DMS114 treated with DMSO at 0.1 percent for 48 hours (cell line): ENCODE measurements at regions not wholly inside any gene's neighbourhood (a gene's known extent, or its start where the extent isn't known, plus 50 kb on each side); places are given as distances from the start of the nearest gene placed in this dataset.

Experiments used
- DNase-seq: peaks from one replicate; lab custom pipeline; 2025; ENCODE audit not compliant: unreplicated experiment; lab: John Stamatoyannopoulos, UW

- DNase-seq, result no peak
Observed at GRCh38 chr5:6198531-6198930, 179.8 kb downstream of the MED10 start.

GRCh38 chr5:6197427-6197826 lies 180.9 kb downstream of the MED10 start:
- DNase-seq, result no peak

GRCh38 chr5:6195711-6196358 lies 182.5 kb downstream of the MED10 start:
- DNase-seq, result no peak

GRCh38 chr5:6194906-6195612 lies 183.3 kb downstream of the MED10 start:
- DNase-seq, result no peak

GRCh38 chr5:6194261-6194875 lies 184.0 kb downstream of the MED10 start:
- DNase-seq, result no peak

GRCh38 chr5:6193310-6193709 lies 185.0 kb downstream of the MED10 start:
- no peak for DNase-seq

- no peak for DNase-seq
Observed at GRCh38 chr5:6190838-6191237, 187.5 kb downstream of the MED10 start.

- DNase-seq, result no peak
Observed at GRCh38 chr5:6188976-6189375, 189.4 kb downstream of the MED10 start.

GRCh38 chr5:6188344-6188743 lies 190.0 kb downstream of the MED10 start:
- DNase-seq, result no peak

GRCh38 chr5:6187501-6187900 lies 190.8 kb downstream of the MED10 start:
- no peak for DNase-seq

- no peak for DNase-seq
Observed at GRCh38 chr5:6185574-6185973, 192.8 kb downstream of the MED10 start.

GRCh38 chr5:6184481-6184880 lies 193.9 kb downstream of the MED10 start:
- no peak for DNase-seq

GRCh38 chr5:6183391-6184390 lies 194.7 kb downstream of the MED10 start:
- no peak for DNase-seq

GRCh38 chr5:6182271-6182815 lies 196.0 kb downstream of the MED10 start:
- no peak for DNase-seq

- DNase-seq, result no peak
Observed at GRCh38 chr5:6181871-6182270, 196.5 kb downstream of the MED10 start.

GRCh38 chr5:6181147-6181729 lies 197.1 kb downstream of the MED10 start:
- no peak for DNase-seq

- DNase-seq, result no peak
Observed at GRCh38 chr5:6180231-6180872, 198.0 kb downstream of the MED10 start.

- DNase-seq, result no peak
Observed at GRCh38 chr5:6178846-6179532, 199.4 kb downstream of the MED10 start.

- no peak for DNase-seq
Observed at GRCh38 chr5:6177926-6178325, 200.4 kb downstream of the MED10 start.
